Endodermal cell (in vitro differentiated cells): ENCODE measurements at regions not wholly inside any gene's neighbourhood (a gene's known extent, or its start where the extent isn't known, plus 50 kb on each side); places are given as distances from the start of the nearest gene placed in this dataset.

Experiments used
- DNase-seq: peaks from one replicate; pipeline ENCODE4 v3.0.0-alpha.2; 2017
- H3K27ac ChIP-seq: 2 replicates; pipeline ENCODE4 v1.5.1; 2013; ENCODE audit warnings: mild to moderate bottlenecking, low read depth, low read length, moderate library complexity
- H3K27me3 ChIP-seq: 2 replicates; pipeline ENCODE4 v1.6.1; 2013; ENCODE audit warnings: mild to moderate bottlenecking, low read length, moderate library complexity; ENCODE audit not compliant: insufficient read depth, control insufficient read depth, poor library complexity, severe bottlenecking
- H3K36me3 ChIP-seq: 2 replicates; pipeline ENCODE4 v1.7.0; 2013; ENCODE audit warnings: mild to moderate bottlenecking, low read length, moderate library complexity; ENCODE audit not compliant: control insufficient read depth, insufficient read depth
- H3K4me1 ChIP-seq: one replicate; pipeline ENCODE4 v1.7.0; 2013; ENCODE audit warnings: low read length; ENCODE audit not compliant: control insufficient read depth, insufficient read depth
- H3K4me3 ChIP-seq: 2 replicates; pipeline ENCODE4 v1.5.1; 2013; ENCODE audit warnings: mild to moderate bottlenecking, low read length, moderate library complexity
- H3K9ac ChIP-seq: 2 replicates; pipeline ENCODE4 v1.6.1; 2013; ENCODE audit warnings: mild to moderate bottlenecking, low read length, moderate library complexity; ENCODE audit not compliant: poor library complexity, severe bottlenecking; ENCODE audit errors: extremely low read depth
- H3K9me3 ChIP-seq: 2 replicates; pipeline ENCODE4 v1.6.1; 2013; ENCODE audit warnings: mild to moderate bottlenecking, low read length, moderate library complexity; ENCODE audit not compliant: control insufficient read depth
- H3K27ac Mint-ChIP-seq: 2 replicates; pipeline ENCODE4 v1.8.0; 2020; ENCODE audit warnings: mixed read lengths
- H3K27me3 Mint-ChIP-seq: 2 replicates; pipeline ENCODE4 v1.8.0; 2021; ENCODE audit warnings: mild to moderate bottlenecking, mixed read lengths; ENCODE audit not compliant: insufficient read depth
- H3K36me3 Mint-ChIP-seq: 2 replicates; pipeline ENCODE4 v1.8.0; 2020; ENCODE audit warnings: low read depth, mixed read lengths
- H3K4me1 Mint-ChIP-seq: 2 replicates; pipeline ENCODE4 v1.8.0; 2020; ENCODE audit warnings: mixed read lengths
- H3K4me3 Mint-ChIP-seq: 2 replicates; pipeline ENCODE4 v1.8.0; 2020; ENCODE audit warnings: mild to moderate bottlenecking, moderate library complexity, mixed read lengths
- H3K9me3 Mint-ChIP-seq: 2 replicates; pipeline ENCODE4 v1.8.0; 2020; ENCODE audit warnings: mild to moderate bottlenecking, mixed read lengths
- WGBS, 2 experiments: methylation state at CpG; one replicate each; pipeline versions ENCODE4 v1.1.5 to v1.1.7; 2013; ENCODE audit warnings: missing lambda C conversion rate in 2 of 2, mixed read lengths in 1 of 2; ENCODE audit not compliant: insufficient coverage in 1 of 2, insufficient read length in 1 of 2; 5-methylcytosine and 5-hydroxymethylcytosine counted together
- TF ChIP-seq, protein P1 (sequence below): fragments of 200-600 bp; sonication (generic); conservative IDR thresholded peaks from 2 replicates; pipeline ENCODE4 v1.5.0; 2021; ENCODE audit warnings: antibody characterized with exemption, mild to moderate bottlenecking

DNA sequence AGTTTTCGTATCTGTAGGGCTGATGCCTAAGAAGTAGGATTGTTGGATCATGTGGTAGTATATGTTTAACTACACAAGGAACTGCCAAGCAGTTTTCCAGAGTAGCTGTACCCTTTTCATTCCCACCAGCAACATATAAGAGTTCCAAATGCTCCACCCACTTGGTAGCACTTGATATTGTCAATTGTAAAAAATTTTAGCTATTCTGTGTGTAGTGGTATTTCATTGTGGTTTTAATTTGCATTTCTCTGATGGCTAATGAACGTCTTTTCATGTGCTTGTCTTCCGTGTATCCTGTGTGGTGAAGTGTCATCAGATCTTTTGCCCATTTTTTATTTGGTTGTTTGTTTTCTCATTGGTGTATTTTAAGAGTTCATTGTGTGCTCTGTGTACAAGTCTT, 69.7 kb downstream of the TANC2 start:
- Mint-ChIP-seq H3K36me3 (peaks cover 1% of the 10 kb centered on the region), H3K4me1 (peaks cover 12% of the 10 kb centered on the region), H3K9me3 (peaks cover 2% of the 10 kb centered on the region), H3K27ac (no peak overlapping the region), H3K27me3 (no peaks in the 10 kb centered on the region), H3K4me3 (no peak overlapping the region)
- TF ChIP-seq, protein P1, sequence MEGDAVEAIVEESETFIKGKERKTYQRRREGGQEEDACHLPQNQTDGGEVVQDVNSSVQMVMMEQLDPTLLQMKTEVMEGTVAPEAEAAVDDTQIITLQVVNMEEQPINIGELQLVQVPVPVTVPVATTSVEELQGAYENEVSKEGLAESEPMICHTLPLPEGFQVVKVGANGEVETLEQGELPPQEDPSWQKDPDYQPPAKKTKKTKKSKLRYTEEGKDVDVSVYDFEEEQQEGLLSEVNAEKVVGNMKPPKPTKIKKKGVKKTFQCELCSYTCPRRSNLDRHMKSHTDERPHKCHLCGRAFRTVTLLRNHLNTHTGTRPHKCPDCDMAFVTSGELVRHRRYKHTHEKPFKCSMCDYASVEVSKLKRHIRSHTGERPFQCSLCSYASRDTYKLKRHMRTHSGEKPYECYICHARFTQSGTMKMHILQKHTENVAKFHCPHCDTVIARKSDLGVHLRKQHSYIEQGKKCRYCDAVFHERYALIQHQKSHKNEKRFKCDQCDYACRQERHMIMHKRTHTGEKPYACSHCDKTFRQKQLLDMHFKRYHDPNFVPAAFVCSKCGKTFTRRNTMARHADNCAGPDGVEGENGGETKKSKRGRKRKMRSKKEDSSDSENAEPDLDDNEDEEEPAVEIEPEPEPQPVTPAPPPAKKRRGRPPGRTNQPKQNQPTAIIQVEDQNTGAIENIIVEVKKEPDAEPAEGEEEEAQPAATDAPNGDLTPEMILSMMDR: no peak
- Histone ChIP-seq H3K27ac (no peak overlapping the region), H3K4me1 (no peaks in the 10 kb centered on the region), H3K4me3 (no peak overlapping the region), H3K27me3 (no peaks in the 10 kb centered on the region), H3K9me3 (peaks cover 5% of the 10 kb centered on the region), H3K36me3 (no peaks in the 10 kb centered on the region), H3K9ac (no peak overlapping the region)
- no peak for DNase-seq
- WGBS, 2 experiments: 86 to 92% methylated on average over 2 to 3 of the region's 3 CpGs

DNA sequence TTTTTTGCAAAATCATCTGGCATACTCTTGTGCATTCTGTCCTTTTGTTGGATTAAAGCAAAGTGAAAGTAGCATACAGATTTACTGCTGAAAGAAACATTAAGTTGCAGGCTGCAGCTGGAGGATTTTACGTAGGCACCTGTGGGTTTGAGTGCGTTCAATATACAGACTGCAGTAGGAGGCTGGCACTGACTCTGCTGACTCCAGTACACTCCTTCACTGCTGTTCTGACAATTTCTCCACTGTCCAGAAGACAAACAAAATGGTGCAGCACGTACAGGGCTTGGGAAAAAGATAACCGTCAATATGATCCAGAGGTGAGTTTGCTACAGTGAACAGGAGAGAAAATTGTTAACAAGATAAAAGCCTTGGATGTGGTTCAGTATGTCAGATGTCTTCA, 73.3 kb downstream of the TANC2 start:
- Histone ChIP-seq H3K4me1 (no peaks in the 10 kb centered on the region), H3K27ac (no peak overlapping the region), H3K9ac (no peak overlapping the region), H3K27me3 (no peaks in the 10 kb centered on the region), H3K4me3 (no peak overlapping the region), H3K36me3 (no peaks in the 10 kb centered on the region), H3K9me3 (no peaks in the 10 kb centered on the region)
- no peaks in the 10 kb centered on the region for H3K27me3 Mint-ChIP-seq
- WGBS, 2 experiments: 91 to 94% methylated on average over 4 of the region's 4 CpGs
- peaks cover 7% of the 10 kb centered on the region for H3K4me1 Mint-ChIP-seq
- H3K36me3 Mint-ChIP-seq: no peaks in the 10 kb centered on the region
- TF ChIP-seq, protein P1: no peak
- no peaks in the 10 kb centered on the region for H3K9me3 Mint-ChIP-seq
- no peak overlapping the region for H3K27ac Mint-ChIP-seq
- no peak for DNase-seq
- H3K4me3 Mint-ChIP-seq: no peak overlapping the region

DNA sequence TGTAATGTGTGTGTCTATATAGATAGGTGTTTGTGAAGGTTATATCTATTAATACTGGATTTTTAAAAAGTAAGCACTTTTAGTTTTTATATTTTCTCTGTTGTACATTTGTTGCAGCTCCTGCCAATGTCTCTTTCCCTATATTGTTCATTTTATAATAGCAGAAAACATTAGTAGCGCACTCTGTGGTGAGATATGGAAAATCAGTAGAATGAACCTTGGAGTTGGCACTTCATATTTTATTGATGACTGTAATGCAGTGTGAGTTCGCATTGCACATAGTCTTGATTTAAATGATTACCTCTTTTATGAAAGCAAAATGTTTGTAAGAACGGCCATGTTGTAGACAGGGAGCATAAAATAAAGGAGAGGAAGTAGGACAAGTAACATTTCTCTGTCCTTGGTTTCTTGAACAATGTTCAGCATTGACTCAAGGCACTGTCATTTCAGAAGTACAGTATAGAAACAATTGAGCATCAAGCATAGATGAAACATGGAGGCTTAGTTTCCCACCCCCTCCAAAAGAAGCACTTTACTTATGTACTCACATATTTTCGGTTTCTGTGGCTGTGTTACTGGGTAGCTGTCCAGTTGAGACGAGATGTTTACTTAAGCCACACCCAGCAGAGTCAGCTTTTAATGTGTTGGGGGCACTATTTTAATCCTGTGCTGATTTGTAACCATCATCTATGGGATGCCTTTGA, 74.0 kb downstream of the TANC2 start:
- no peaks in the 10 kb centered on the region for H3K36me3 Mint-ChIP-seq
- H3K9me3 Mint-ChIP-seq: no peaks in the 10 kb centered on the region
- Histone ChIP-seq H3K9ac (no peak overlapping the region), H3K4me3 (no peak overlapping the region), H3K27me3 (no peaks in the 10 kb centered on the region), H3K27ac (no peak overlapping the region), H3K4me1 (no peaks in the 10 kb centered on the region), H3K36me3 (no peaks in the 10 kb centered on the region), H3K9me3 (no peaks in the 10 kb centered on the region)
- no peak for DNase-seq
- no peaks in the 10 kb centered on the region for H3K27me3 Mint-ChIP-seq
- TF ChIP-seq, protein P1: no peak
- H3K27ac Mint-ChIP-seq: no peak overlapping the region
- no peak overlapping the region for H3K4me3 Mint-ChIP-seq
- 89 to 97% methylated on average over 5 of the region's 5 CpGs for WGBS, 2 experiments
- peaks cover 7% of the 10 kb centered on the region for H3K4me1 Mint-ChIP-seq
